K562 (cell line): ENCODE measurements at regions not wholly inside any gene's neighbourhood (a gene's known extent, or its start where the extent isn't known, plus 50 kb on each side); places are given as distances from the start of the nearest gene placed in this dataset.

Experiments
- ATAC-seq: fragments of 200-7000 bp; cut with Tn5 transposase; 3 replicates; pipeline ENCODE4 v1.9.1; 2020; ENCODE audit warnings: moderate library complexity
- BruUV-seq: library from RNA; stranded (reverse); fragments of 400-500 nt; replicated peaks from 2 replicates; lab custom pipeline; 2021; lab: Mats Ljungman, UMichigan
- CTCF ChIA-PET: fragments of 300-600 bp; formaldehyde crosslinking; extraction: SDS; loops from one replicate; lab custom pipeline; 2021; ENCODE audit warnings: low intra/inter-chr PET ratio; lab: Yijun Ruan, JAX
- POLR2A ChIA-PET: fragments of 300-600, 350-650 bp; sonication (Branson Sonifier 250); formaldehyde crosslinking; extraction: SDS; loops from one replicate; lab custom pipeline; 2021; ENCODE audit warnings: antibody characterized with exemption, inconsistent platforms; lab: Yijun Ruan, JAX
- DNase-seq, 4 experiments: peaks; one replicate each; pipeline versions ENCODE4 v3.0.0 to v3.0.0-alpha.2; 2011 to 2018; ENCODE audit warnings: low spot score in 3 of 4, mixed read lengths in 3 of 4; ENCODE audit errors: extremely low read depth in 1 of 4
- FAIRE-seq: peaks from 2 replicates; lab custom pipeline; 2011; peaks lifted over from hg19 to GRCh38; lab: Jason Lieb, UNC
- H2AFZ ChIP-seq: 2 replicates; pipeline ENCODE4 v1.6.0; 2011; ENCODE audit warnings: low read depth, low read length, control low read depth, inconsistent platforms
- H3K27ac ChIP-seq: fragments of 200-600 bp; 3 replicates; pipeline ENCODE4 v1.8.0; 2011; ENCODE audit warnings: low read depth, mild to moderate bottlenecking, control low read depth, inconsistent platforms, low read length, moderate library complexity, mixed read lengths; ENCODE audit errors: extremely low read depth
- H3K27me3 ChIP-seq, 2 experiments: fragments of 300-600 bp in 1 of 2; 2 replicates in 1 of 2; 3 replicates in 1 of 2; pipeline versions ENCODE4 v1.6.0 to v1.8.0; 2011; ENCODE audit warnings: inconsistent platforms in 2 of 2, low read length in 2 of 2, mild to moderate bottlenecking in 1 of 2, mixed read lengths in 1 of 2, moderate library complexity in 1 of 2; ENCODE audit not compliant: control insufficient read depth in 2 of 2, insufficient read depth in 2 of 2
- H3K36me3 ChIP-seq: fragments of 300-600 bp; 3 replicates; pipeline ENCODE4 v1.8.0; 2011; ENCODE audit warnings: mild to moderate bottlenecking, low read length, inconsistent platforms; ENCODE audit not compliant: control insufficient read depth, insufficient read depth
- H3K4me1 ChIP-seq, 2 experiments: fragments of 200-600 bp in 1 of 2; replicated peaks in 1 of 2; 2 replicates in 1 of 2; 3 replicates in 1 of 2; pipeline versions ENCODE4 v1.5.1 to v1.8.0; 2011; ENCODE audit warnings: inconsistent platforms in 2 of 2, low read length in 2 of 2, mild to moderate bottlenecking in 1 of 2, mixed read lengths in 1 of 2, moderate library complexity in 1 of 2; ENCODE audit not compliant: control insufficient read depth in 2 of 2, insufficient read depth in 2 of 2
- H3K4me2 ChIP-seq: 2 replicates; pipeline ENCODE4 v1.6.1; 2011; ENCODE audit warnings: low read length, control low read depth, inconsistent platforms, mixed read lengths; ENCODE audit not compliant: insufficient read depth
- H3K4me3 ChIP-seq: fragments of 200-600 bp; sonication (generic), shearing (Covaris generic); 2 replicates; pipeline ENCODE4 v1.5.1; 2016; ENCODE audit warnings: control low read depth, inconsistent platforms
- H3K79me2 ChIP-seq: fragments of 200-600 bp; 3 replicates; pipeline ENCODE4 v1.8.0; 2011; ENCODE audit warnings: low read length, inconsistent platforms; ENCODE audit not compliant: control insufficient read depth, insufficient read depth
- H3K9ac ChIP-seq, 2 experiments: 2 replicates each; pipeline versions ENCODE4 v1.6.0 to v1.6.1; 2011; ENCODE audit warnings: low read depth in 2 of 2, low read length in 2 of 2, control low read depth in 1 of 2, inconsistent platforms in 1 of 2, mild to moderate bottlenecking in 1 of 2, mixed read lengths in 1 of 2; ENCODE audit not compliant: insufficient read depth in 1 of 2
- H3K9me1 ChIP-seq: one replicate; pipeline ENCODE4 v1.6.0; 2011; ENCODE audit warnings: inconsistent platforms, mild to moderate bottlenecking, low read length, moderate library complexity; ENCODE audit not compliant: control insufficient read depth, insufficient read depth
- H3K9me3 ChIP-seq: replicated peaks from 2 replicates; pipeline ENCODE4 v1.5.1; 2011; ENCODE audit warnings: low read depth, low read length, inconsistent platforms; ENCODE audit not compliant: control insufficient read depth, insufficient read depth
- H4K20me1 ChIP-seq: replicated peaks from 2 replicates; pipeline ENCODE4 v1.6.1; 2011; ENCODE audit warnings: low read length, inconsistent platforms, mixed read lengths; ENCODE audit not compliant: control insufficient read depth, insufficient read depth
- HMG20A ChIP-seq: fragments of 450-650 bp; formaldehyde crosslinking; conservative IDR thresholded peaks from 2 replicates; pipeline ENCODE4 v1.4.0; 2020; ENCODE audit warnings: mild to moderate bottlenecking, mixed read lengths
- ILK ChIP-seq: fragments of 450-650 bp; IDR thresholded peaks from 2 replicates; pipeline ENCODE4 v1.6.1; 2016; ENCODE audit warnings: missing genetic modification characterization, low read depth, mild to moderate bottlenecking, missing compliant biosample characterization, moderate library complexity, borderline replicate concordance
- MAX ChIP-seq: sonication (generic); formaldehyde crosslinking; IDR thresholded peaks from 2 replicates; pipeline ENCODE4 v1.9.0; 2022; ENCODE audit warnings: mild to moderate bottlenecking, missing genetic modification reagents
- POLR2A ChIP-seq: fragments of 450-650 bp; conservative IDR thresholded peaks from 2 replicates; pipeline ENCODE4 v1.6.1; 2016
- PRPF4 ChIP-seq: fragments of 200-400 bp; formaldehyde crosslinking; IDR thresholded peaks from one replicate; pipeline ENCODE4 v1.6.1; 2017; ENCODE audit warnings: low read length, low read depth, mild to moderate bottlenecking; ENCODE audit not compliant: insufficient read depth, poor library complexity, severe bottlenecking
- RBFOX2 ChIP-seq: fragments of 200-400 bp; formaldehyde crosslinking; IDR thresholded peaks from 2 replicates; pipeline ENCODE4 v1.6.1; 2017; ENCODE audit warnings: low read depth, mild to moderate bottlenecking, low read length, moderate library complexity
- RFX7 ChIP-seq: fragments of 250-450 bp; sonication (Bioruptor Pico); IDR thresholded peaks from 2 replicates; pipeline ENCODE4 v1.5.1; 2021; ENCODE audit warnings: mild to moderate bottlenecking
- SIRT6 ChIP-seq: IDR thresholded peaks from one replicate; pipeline ENCODE4 v1.6.1; 2012; ENCODE audit warnings: low read depth, mild to moderate bottlenecking, control low read depth, inconsistent platforms, low read length, moderate library complexity
- ZNF778 ChIP-seq: fragments of 450-650 bp; formaldehyde crosslinking; IDR thresholded peaks from 2 replicates; pipeline ENCODE4 v1.4.0; 2020; ENCODE audit warnings: mild to moderate bottlenecking, moderate library complexity
- WGBS: fragments of 100-300 bp; shearing (Covaris generic); methylation state at CpG from one replicate; pipeline ENCODE4 v1.1.6; 2016; ENCODE audit warnings: low coverage, mixed read lengths; ENCODE audit not compliant: insufficient coverage; ENCODE audit errors: missing lambda C conversion rate; 5-methylcytosine and 5-hydroxymethylcytosine counted together
- in situ Hi-C: fragments of 300-500 bp; cut with MboI; formaldehyde crosslinking; loops from 4 replicates; pipeline ENCODE4 v1.15.0; 2018; ENCODE audit warnings: inconsistent platforms, mixed read lengths
- intact Hi-C: fragments of 100-400 bp; cut with micrococcal nuclease; formaldehyde crosslinking; loops from 2 replicates; pipeline ENCODE4 v1.14.2; 2022

- DNase-seq (no peak), FAIRE-seq (no peak), ATAC-seq (no peak)
- CTCF ChIA-PET = no interaction called here
- H3K4me2 ChIP-seq = no peak overlapping the region
- no peaks in the 10 kb centered on the region for H3K36me3 ChIP-seq
- no peak overlapping the region for H3K27ac ChIP-seq
- TF ChIP-seq ILK (tag) (no peak), RFX7 (CRISPR knock-in tag) (no peak), MAX (CRISPR knock-in tag) (no peak), RBFOX2 (no peak)
- POLR2A ChIA-PET = no interaction called here
- H3K9me3 ChIP-seq = no peaks in the 10 kb centered on the region
- no peak overlapping the region for H3K9ac ChIP-seq
- intact Hi-C loops (no loop called here), in situ Hi-C loops (no loop called here)
- BruUV-seq = no TSS peak
- no peaks in the 10 kb centered on the region for H4K20me1 ChIP-seq
- H3K27me3 ChIP-seq = no peaks in the 10 kb centered on the region; a peak in 1 of 5 replicates
- H3K4me1 ChIP-seq = no peaks in the 10 kb centered on the region
- H2AFZ ChIP-seq = no peak overlapping the region
- no peaks in the 10 kb centered on the region for H3K9me1 ChIP-seq
- H3K79me2 ChIP-seq = no peaks in the 10 kb centered on the region
- 0% methylated on average over 1 of the region's 1 CpG for WGBS
- no peak overlapping the region for H3K4me3 ChIP-seq
Measured at GRCh38 chr10:80878330-80878729, 340.6 kb downstream of the SH2D4B start.

- in situ Hi-C loops = no loop called here
- Histone ChIP-seq H4K20me1 (no peaks in the 10 kb centered on the region), H3K27me3 (peaks cover 0 to 6% of the 10 kb centered on the region in 2 experiments; a peak in 2 of 5 replicates), H3K9me3 (no peaks in the 10 kb centered on the region), H3K79me2 (no peaks in the 10 kb centered on the region), H3K9me1 (no peaks in the 10 kb centered on the region), H3K4me3 (no peak overlapping the region), H3K4me1 (no peaks in the 10 kb centered on the region), H3K36me3 (no peaks in the 10 kb centered on the region), H3K9ac (no peak overlapping the region), H3K4me2 (no peak overlapping the region), H2AFZ (no peak overlapping the region), H3K27ac (no peak overlapping the region)
- ChIA-PET POLR2A (no interaction called here), CTCF (no interaction called here)
- no peak for FAIRE-seq
- DNase-seq = no peak
- ATAC-seq = no peak
- no peak for TF ChIP-seq HMG20A (CRISPR knock-in tag)
- no peak for TF ChIP-seq POLR2A
- TF ChIP-seq SIRT6 = no peak
- TF ChIP-seq ZNF778 (CRISPR knock-in tag) = no peak
- TF ChIP-seq PRPF4 = no peak
- BruUV-seq = no TSS peak
- intact Hi-C loops = no loop called here
- WGBS = 0% methylated on average over 1 of the region's 1 CpG
Measured at GRCh38 chr10:80890146-80890545, 352.4 kb downstream of the SH2D4B start.
